Adrenal gland (tissue), 5 donors: ENCODE measurements at regions not wholly inside any gene's neighbourhood (a gene's known extent, or its start where the extent isn't known, plus 50 kb on each side); places are given as distances from the start of the nearest gene placed in this dataset.

Experiments used
- CTCF ChIP-seq, 6 experiments: fragments of 450-650 bp in 4 of 6; fragments of 200-600 bp in 2 of 6; sonication (generic) in 1 of 6; IDR thresholded peaks; 1 replicate in 5 of 6; 2 replicates in 1 of 6; pipeline versions ENCODE4 v1.5.1 to v1.8.0; 2016 to 2021; ENCODE audit warnings: antibody characterized with exemption in 6 of 6, mild to moderate bottlenecking in 2 of 6, moderate library complexity in 1 of 6
- POLR2A ChIP-seq, 2 donors: fragments of 450-650 bp; IDR thresholded peaks; one replicate each; pipeline ENCODE4 v1.6.1; 2017; ENCODE audit warnings: antibody characterized with exemption in 2 of 2, mild to moderate bottlenecking in 2 of 2, moderate library complexity in 1 of 2
- donor health status: DM: no; HTN: no; CAD: no.

- TF ChIP-seq CTCF (IDR thresholded peaks at IDR 0.05) (no peak), POLR2A (IDR thresholded peaks at IDR 0.05) (no peak)
Measured at GRCh38 chr2:23008951-23009350, 376.0 kb upstream of the KLHL29 start.
